H1 (cell line): ENCODE measurements at regions not wholly inside any gene's neighbourhood (a gene's known extent, or its start where the extent isn't known, plus 50 kb on each side); places are given as distances from the start of the nearest gene placed in this dataset.

Source experiments
- CTCF ChIA-PET: fragments of 300-600 bp; sonication (Branson Sonifier 250); formaldehyde crosslinking; loops from one replicate; lab custom pipeline; 2021; ENCODE audit not compliant: partially characterized antibody; lab: Charles Lee
- POLR2A ChIA-PET: fragments of 300-600 bp; sonication (Branson Sonifier 250); formaldehyde crosslinking; loops from one replicate; lab custom pipeline; 2021; ENCODE audit warnings: inconsistent platforms; ENCODE audit not compliant: partially characterized antibody; lab: Charles Lee
- DNase-seq, 2 experiments: peaks; one replicate each; pipeline versions ENCODE4 v3.0.0 to v3.0.0-alpha.2; 2010 to 2022; ENCODE audit warnings: low spot score in 2 of 2, low read depth in 1 of 2, mixed read lengths in 1 of 2
- FAIRE-seq: peaks from 2 replicates; lab custom pipeline; 2011; peaks lifted over from hg19 to GRCh38; lab: Jason Lieb, UNC
- H2AFZ ChIP-seq: 2 replicates; pipeline ENCODE4 v1.8.1; 2012; ENCODE audit warnings: low read length, inconsistent platforms
- H2AK5ac ChIP-seq: 2 replicates; pipeline ENCODE4 v1.6.1; 2013; ENCODE audit warnings: low read depth, low read length
- H2BK120ac ChIP-seq: replicated peaks from 2 replicates; pipeline ENCODE3; 2013; ENCODE audit warnings: low read depth, low read length, inconsistent platforms
- H2BK12ac ChIP-seq: 2 replicates; pipeline ENCODE4 v1.6.1; 2013; ENCODE audit warnings: low read depth, low read length
- H2BK15ac ChIP-seq: 2 replicates; pipeline ENCODE4 v1.6.1; 2013; ENCODE audit warnings: low read length
- H2BK20ac ChIP-seq: 2 replicates; pipeline ENCODE4 v1.6.1; 2013; ENCODE audit warnings: low read length
- H2BK5ac ChIP-seq: 2 replicates; pipeline ENCODE4 v1.6.1; 2013; ENCODE audit warnings: low read depth, low read length
- H3K14ac ChIP-seq: 2 replicates; pipeline ENCODE4 v1.6.1; 2013; ENCODE audit warnings: inconsistent platforms; ENCODE audit not compliant: insufficient read length
- H3K18ac ChIP-seq: 2 replicates; pipeline ENCODE4 v1.6.1; 2013; ENCODE audit warnings: low read length; ENCODE audit errors: extremely low read depth
- H3K23ac ChIP-seq: 2 replicates; pipeline ENCODE4 v1.6.1; 2013; ENCODE audit warnings: inconsistent platforms; ENCODE audit not compliant: insufficient read length
- H3K23me2 ChIP-seq: 2 replicates; pipeline ENCODE4 v1.6.1; 2013; ENCODE audit warnings: low read depth, low read length
- H3K27ac ChIP-seq: 2 replicates; pipeline ENCODE4 v1.6.1; 2011; ENCODE audit warnings: low read depth, low read length, inconsistent platforms
- H3K27me3 ChIP-seq, 4 experiments: replicated peaks in 1 of 4; 1 replicate in 1 of 4; 2 replicates in 3 of 4; pipeline versions ENCODE4 v1.6.1 to v1.8.1; 2011 to 2013; ENCODE audit warnings: low read length in 3 of 4, mild to moderate bottlenecking in 3 of 4, inconsistent platforms in 2 of 4, mixed read lengths in 2 of 4, moderate library complexity in 1 of 4; ENCODE audit not compliant: control insufficient read depth in 3 of 4, insufficient read depth in 3 of 4; ENCODE audit errors: extremely low read depth in 1 of 4
- H3K36me3 ChIP-seq, 4 experiments: 2 replicates each; pipeline versions ENCODE4 v1.6.1 to v1.8.1; 2011 to 2013; ENCODE audit warnings: mild to moderate bottlenecking in 4 of 4, low read length in 3 of 4, moderate library complexity in 2 of 4, control low read depth in 1 of 4, inconsistent platforms in 1 of 4; ENCODE audit not compliant: insufficient read depth in 4 of 4, control insufficient read depth in 2 of 4
- H3K4ac ChIP-seq: replicated peaks from 2 replicates; pipeline ENCODE3; 2013; ENCODE audit warnings: low read length, low read depth, mixed read lengths, inconsistent platforms; ENCODE audit not compliant: insufficient read length
- H3K4me1 ChIP-seq, 4 experiments: replicated peaks in 1 of 4; 1 replicate in 1 of 4; 2 replicates in 3 of 4; pipeline versions ENCODE4 v1.6.1 to v1.8.1; 2011 to 2013; ENCODE audit warnings: low read length in 3 of 4, inconsistent platforms in 2 of 4, mixed read lengths in 1 of 4; ENCODE audit not compliant: insufficient read depth in 4 of 4, control insufficient read depth in 3 of 4
- H3K4me2 ChIP-seq, 2 experiments: 2 replicates each; pipeline versions ENCODE4 v1.6.1 to v1.8.1; 2011 to 2013; ENCODE audit warnings: low read depth in 2 of 2, low read length in 2 of 2, control low read depth in 1 of 2, inconsistent platforms in 1 of 2, mild to moderate bottlenecking in 1 of 2; ENCODE audit not compliant: insufficient read depth in 1 of 2
- H3K4me3 ChIP-seq, 4 experiments: fragments of 200-600, 300-600 bp in 1 of 4; sonication (generic), shearing (Covaris generic), sonication (Bioruptor Twin) in 1 of 4; 2 replicates each; pipeline versions ENCODE4 v1.5.1 to v1.8.1; 2011 to 2016; ENCODE audit warnings: low read length in 4 of 4, low read depth in 3 of 4, control low read depth in 2 of 4, inconsistent platforms in 2 of 4, mild to moderate bottlenecking in 2 of 4, mixed read lengths in 1 of 4, moderate library complexity in 1 of 4; ENCODE audit not compliant: insufficient read depth in 2 of 4; ENCODE audit errors: extremely low read depth in 1 of 4
- H3K56ac ChIP-seq: replicated peaks from 2 replicates; pipeline ENCODE3; 2013; ENCODE audit warnings: low read depth, mild to moderate bottlenecking, mixed read lengths, low read length, inconsistent platforms; ENCODE audit not compliant: insufficient read length
- H3K79me1 ChIP-seq: 2 replicates; pipeline ENCODE4 v1.6.1; 2013; ENCODE audit warnings: low read depth, low read length, control low read depth
- H3K79me2 ChIP-seq, 2 experiments: 2 replicates each; pipeline versions ENCODE4 v1.6.1 to v1.8.1; 2012 to 2013; ENCODE audit warnings: low read length in 2 of 2, mild to moderate bottlenecking in 2 of 2, inconsistent platforms in 1 of 2; ENCODE audit not compliant: insufficient read depth in 2 of 2, control insufficient read depth in 1 of 2
- H3K9ac ChIP-seq, 4 experiments: replicated peaks in 1 of 4; 1 replicate in 1 of 4; 2 replicates in 3 of 4; pipeline versions ENCODE4 v1.6.1 to v1.8.1; 2011 to 2013; ENCODE audit warnings: low read depth in 3 of 4, low read length in 3 of 4, control low read depth in 2 of 4, mild to moderate bottlenecking in 2 of 4, moderate library complexity in 2 of 4, inconsistent platforms in 1 of 4; ENCODE audit errors: extremely low read depth in 1 of 4
- H3K9me3 ChIP-seq, 2 experiments: 2 replicates each; pipeline versions ENCODE4 v1.6.1 to v1.8.1; 2012 to 2013; ENCODE audit warnings: mild to moderate bottlenecking in 2 of 2, moderate library complexity in 2 of 2, control low read depth in 1 of 2, inconsistent platforms in 1 of 2, low read depth in 1 of 2, low read length in 1 of 2, mixed read lengths in 1 of 2; ENCODE audit not compliant: insufficient read depth in 2 of 2
- H4K20me1 ChIP-seq, 2 experiments: replicated peaks in 1 of 2; 2 replicates each; pipeline versions ENCODE3 to v1.8.1; 2011 to 2013; ENCODE audit warnings: inconsistent platforms in 2 of 2, low read length in 2 of 2, mild to moderate bottlenecking in 1 of 2; ENCODE audit not compliant: insufficient read depth in 2 of 2, control insufficient read depth in 1 of 2
- H4K5ac ChIP-seq: 2 replicates; pipeline ENCODE4 v1.6.1; 2013; ENCODE audit warnings: low read length, low read depth, mixed read lengths, inconsistent platforms; ENCODE audit not compliant: insufficient read length
- H4K8ac ChIP-seq: 2 replicates; pipeline ENCODE4 v1.8.0; 2013; ENCODE audit warnings: mild to moderate bottlenecking, moderate library complexity, low read length, inconsistent platforms; ENCODE audit not compliant: insufficient read depth; ENCODE audit errors: extremely low read depth
- H4K91ac ChIP-seq: replicated peaks from 2 replicates; pipeline ENCODE3; 2013; ENCODE audit warnings: low read length, mixed read lengths, inconsistent platforms; ENCODE audit not compliant: insufficient read length
- CBX8 ChIP-seq: fragments of 300-800, 300-1000 bp; sonication (generic); IDR thresholded peaks from 2 replicates; pipeline ENCODE4 v1.7.1; 2016; ENCODE audit warnings: low read depth, low read length, borderline replicate concordance
- CHD2 ChIP-seq: IDR thresholded peaks from 2 replicates; pipeline ENCODE4 v1.6.1; 2012; ENCODE audit warnings: low read length, improper control_type of control experiment
- HDAC6 ChIP-seq: IDR thresholded peaks from one replicate; pipeline ENCODE4 v1.7.1; 2012; ENCODE audit warnings: low read depth, mild to moderate bottlenecking, inconsistent platforms, low read length, moderate library complexity
- POLR2A ChIP-seq, 2 experiments: IDR thresholded peaks; 1 replicate in 1 of 2; 2 replicates in 1 of 2; pipeline ENCODE4 v1.6.1; 2011; ENCODE audit warnings: low read depth in 2 of 2, low read length in 2 of 2, mild to moderate bottlenecking in 2 of 2; ENCODE audit errors: control extremely low read depth in 1 of 2
- RXRA ChIP-seq: IDR thresholded peaks from 2 replicates; pipeline ENCODE4 v1.6.1; 2011; ENCODE audit warnings: low read depth, mild to moderate bottlenecking, low read length, moderate library complexity; ENCODE audit not compliant: insufficient read depth
- TAF1 ChIP-seq: IDR thresholded peaks from 2 replicates; pipeline ENCODE4 v1.6.1; 2011; ENCODE audit warnings: mild to moderate bottlenecking, low read depth, low read length
- TCF12 ChIP-seq: IDR thresholded peaks from 2 replicates; pipeline ENCODE4 v1.6.1; 2011; ENCODE audit warnings: low read depth, mild to moderate bottlenecking, low read length
- WGBS, 2 experiments: shearing (Covaris generic) in 1 of 2; methylation state at CpG; one replicate each; pipeline versions ENCODE4 v1.1.6 to v1.1.7; 2013 to 2015; ENCODE audit warnings: low lambda C conversion rate in 2 of 2, mixed read lengths in 2 of 2, inconsistent platforms in 1 of 2, low coverage in 1 of 2, missing lambda C conversion rate in 1 of 2; ENCODE audit not compliant: insufficient replicate concordance in 2 of 2, insufficient coverage in 1 of 2, insufficient read length in 1 of 2; ENCODE audit errors: extremely low coverage in 1 of 2, missing lambda C conversion rate in 1 of 2; 5-methylcytosine and 5-hydroxymethylcytosine counted together
- TF ChIP-seq, protein P1 (sequence below), 3 experiments: IDR thresholded peaks; 1 replicate in 2 of 3; 2 replicates in 1 of 3; pipeline versions ENCODE4 v1.5.1 to v1.6.1; 2011; ENCODE audit warnings: low read length in 3 of 3, mild to moderate bottlenecking in 3 of 3, inconsistent platforms in 2 of 3, low read depth in 1 of 3, moderate library complexity in 1 of 3; ENCODE audit not compliant: insufficient read depth in 1 of 3; ENCODE audit errors: control extremely low read depth in 1 of 3
- TF ChIP-seq, protein P2 (sequence below): IDR thresholded peaks from 2 replicates; pipeline ENCODE4 v1.6.1; 2012; ENCODE audit warnings: inconsistent platforms

DNA sequence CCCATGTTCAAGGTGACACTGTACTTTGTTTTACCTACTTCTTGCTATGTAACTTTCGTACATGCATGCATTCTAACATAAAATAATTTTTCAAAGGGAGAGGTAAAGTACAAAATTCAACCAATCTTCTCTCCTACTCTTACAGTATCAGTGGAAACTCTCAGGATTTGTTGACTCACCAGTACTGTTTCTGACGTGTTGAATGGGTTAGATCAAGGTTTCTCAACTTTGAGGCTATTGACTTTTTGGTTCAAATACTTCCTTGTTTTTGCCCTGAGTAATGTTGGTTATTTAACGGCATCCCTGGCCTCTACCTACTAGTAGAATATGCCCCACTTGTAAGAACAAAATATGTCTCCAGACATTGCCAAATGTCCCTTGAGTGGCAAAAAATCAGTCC is 94.6 kb upstream of the SMAD1 start:
- H2AFZ ChIP-seq: no peak overlapping the region
- no peaks in the 10 kb centered on the region for H3K79me2 ChIP-seq
- ChIA-PET CTCF (no interaction called here), POLR2A (no interaction called here)
- no peaks in the 10 kb centered on the region for H3K27me3 ChIP-seq
- H3K9me3 ChIP-seq: no peaks in the 10 kb centered on the region
- FAIRE-seq: no peak
- H4K20me1 ChIP-seq: no peaks in the 10 kb centered on the region
- no peak overlapping the region for H3K9ac ChIP-seq
- H2BK15ac ChIP-seq: no peak overlapping the region
- H3K14ac ChIP-seq: no peak overlapping the region
- no peak overlapping the region for H4K91ac ChIP-seq
- H3K56ac ChIP-seq: no peak overlapping the region
- H3K18ac ChIP-seq: no peak overlapping the region
- no peak overlapping the region for H3K23ac ChIP-seq
- no peaks in the 10 kb centered on the region for H3K4me1 ChIP-seq
- TF ChIP-seq, protein P1, sequence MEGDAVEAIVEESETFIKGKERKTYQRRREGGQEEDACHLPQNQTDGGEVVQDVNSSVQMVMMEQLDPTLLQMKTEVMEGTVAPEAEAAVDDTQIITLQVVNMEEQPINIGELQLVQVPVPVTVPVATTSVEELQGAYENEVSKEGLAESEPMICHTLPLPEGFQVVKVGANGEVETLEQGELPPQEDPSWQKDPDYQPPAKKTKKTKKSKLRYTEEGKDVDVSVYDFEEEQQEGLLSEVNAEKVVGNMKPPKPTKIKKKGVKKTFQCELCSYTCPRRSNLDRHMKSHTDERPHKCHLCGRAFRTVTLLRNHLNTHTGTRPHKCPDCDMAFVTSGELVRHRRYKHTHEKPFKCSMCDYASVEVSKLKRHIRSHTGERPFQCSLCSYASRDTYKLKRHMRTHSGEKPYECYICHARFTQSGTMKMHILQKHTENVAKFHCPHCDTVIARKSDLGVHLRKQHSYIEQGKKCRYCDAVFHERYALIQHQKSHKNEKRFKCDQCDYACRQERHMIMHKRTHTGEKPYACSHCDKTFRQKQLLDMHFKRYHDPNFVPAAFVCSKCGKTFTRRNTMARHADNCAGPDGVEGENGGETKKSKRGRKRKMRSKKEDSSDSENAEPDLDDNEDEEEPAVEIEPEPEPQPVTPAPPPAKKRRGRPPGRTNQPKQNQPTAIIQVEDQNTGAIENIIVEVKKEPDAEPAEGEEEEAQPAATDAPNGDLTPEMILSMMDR (IDR thresholded peaks at IDR 0.05; ENCODE audit: control extremely low read depth in 1 of 3, insufficient read depth in 1 of 3, low read depth in 1 of 3, low read length in 3 of 3): no peak
- TF ChIP-seq RXRA (no peak), TAF1 (no peak), TCF12 (no peak), CBX8 (no peak), HDAC6 (no peak), POLR2A (IDR thresholded peaks at IDR 0.05; ENCODE audit: control extremely low read depth in 1 of 2, low read depth in 2 of 2, low read length in 2 of 2) (no peak), CHD2 (no peak)
- TF ChIP-seq, protein P2, sequence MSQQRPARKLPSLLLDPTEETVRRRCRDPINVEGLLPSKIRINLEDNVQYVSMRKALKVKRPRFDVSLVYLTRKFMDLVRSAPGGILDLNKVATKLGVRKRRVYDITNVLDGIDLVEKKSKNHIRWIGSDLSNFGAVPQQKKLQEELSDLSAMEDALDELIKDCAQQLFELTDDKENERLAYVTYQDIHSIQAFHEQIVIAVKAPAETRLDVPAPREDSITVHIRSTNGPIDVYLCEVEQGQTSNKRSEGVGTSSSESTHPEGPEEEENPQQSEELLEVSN: no peak
- no peak overlapping the region for H4K8ac ChIP-seq
- H2AK5ac ChIP-seq: no peak overlapping the region
- no peak overlapping the region for H4K5ac ChIP-seq
- H2BK20ac ChIP-seq: no peak overlapping the region
- H3K27ac ChIP-seq: no peak overlapping the region
- H2BK120ac ChIP-seq: no peak overlapping the region
- no peak for DNase-seq
- H3K4me2 ChIP-seq: no peak overlapping the region
- no peaks in the 10 kb centered on the region for H3K36me3 ChIP-seq
- no peaks in the 10 kb centered on the region for H3K23me2 ChIP-seq
- no peak overlapping the region for H3K4ac ChIP-seq
- WGBS, 2 experiments: 79% methylated on average over 3 of the region's 3 CpGs; no CpG with 5 or more reads in 1 of the 2 experiments
- no peak overlapping the region for H2BK5ac ChIP-seq
- no peak overlapping the region for H3K4me3 ChIP-seq
- no peak overlapping the region for H2BK12ac ChIP-seq
- no peaks in the 10 kb centered on the region for H3K79me1 ChIP-seq
